Head of caudate nucleus (tissue), 42 donors: ENCODE measurements at regions not wholly inside any gene's neighbourhood (a gene's known extent, or its start where the extent isn't known, plus 50 kb on each side); places are given as distances from the start of the nearest gene placed in this dataset.

Experiments
- DNase-seq, 42 donors: peaks; one replicate each; pipeline versions ENCODE4 v3.0.0 to v3.0.0-alpha.2; 2020 to 2021; ENCODE audit warnings: mixed read lengths in 7 of 42
- intact Hi-C: fragments of 100-400 bp; cut with DNase I; formaldehyde crosslinking; loops from one replicate; pipeline ENCODE4 v1.15.0; 2022

DNA sequence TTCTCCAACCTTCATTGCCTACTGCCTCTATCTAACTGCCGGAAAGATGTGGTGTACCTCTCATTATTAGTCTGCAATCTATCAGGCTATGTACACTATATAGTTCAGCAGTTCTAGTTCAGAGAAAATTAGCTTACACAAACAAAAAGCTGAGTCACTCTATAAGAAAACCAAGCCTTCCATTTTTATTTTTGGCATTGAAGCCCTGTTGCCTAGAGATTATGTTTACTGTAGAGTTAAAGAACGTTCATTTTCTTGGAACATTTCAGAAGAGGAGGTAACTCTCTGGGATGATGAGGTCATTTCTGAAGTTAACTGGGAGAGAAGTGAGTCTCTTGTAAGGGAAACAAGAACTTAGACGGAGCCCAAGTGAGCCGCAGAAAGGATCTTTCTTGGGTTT, 133.5 kb downstream of the FAM124B start:
- DNase-seq: no peak
- intact Hi-C loops: no loop called here

DNA sequence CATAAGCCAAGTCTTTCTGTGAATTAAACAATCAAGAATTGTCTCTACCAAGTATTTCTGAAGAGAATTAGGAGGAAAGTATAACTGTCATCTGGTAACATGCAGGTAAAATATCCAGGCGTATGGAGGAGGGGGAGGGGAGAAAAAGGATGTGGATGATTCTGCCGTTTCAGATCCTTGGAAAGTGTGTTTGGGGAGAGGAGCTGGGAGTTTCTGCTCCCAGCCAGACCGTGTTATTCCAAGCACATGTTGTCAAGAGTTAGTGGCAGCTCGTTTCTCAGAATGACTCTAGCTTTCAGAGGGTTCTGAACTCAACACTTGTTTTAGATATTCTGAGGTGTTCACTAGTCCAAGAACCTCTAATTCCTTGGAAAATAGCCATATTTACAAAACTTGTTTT, 137.6 kb downstream of the FAM124B start:
- DNase-seq: no peak
- intact Hi-C loops: no loop called here

DNA sequence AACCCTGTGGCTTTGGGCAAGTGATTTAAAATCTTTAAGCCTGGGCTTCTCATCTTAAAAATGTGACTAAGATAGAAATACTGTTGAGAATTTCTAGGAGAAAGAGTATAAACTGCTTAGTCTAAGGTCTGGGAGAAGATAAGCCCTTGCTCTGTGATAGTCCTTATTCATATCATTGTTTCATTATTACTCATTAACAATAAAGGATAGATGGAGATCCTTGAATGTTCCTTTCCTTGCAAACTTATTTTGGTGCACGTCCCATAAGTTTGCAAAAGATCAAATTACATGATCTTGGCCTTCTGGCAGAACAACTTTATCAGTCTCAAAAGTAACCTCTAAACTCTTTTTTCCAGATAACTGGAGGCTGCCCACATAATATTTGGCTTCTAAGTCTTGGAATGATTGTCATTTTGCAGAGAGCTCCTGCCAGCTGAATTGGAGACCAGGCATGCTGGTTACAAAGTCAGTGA, 138.3 kb downstream of the FAM124B start:
- intact Hi-C loops: no loop called here

DNA sequence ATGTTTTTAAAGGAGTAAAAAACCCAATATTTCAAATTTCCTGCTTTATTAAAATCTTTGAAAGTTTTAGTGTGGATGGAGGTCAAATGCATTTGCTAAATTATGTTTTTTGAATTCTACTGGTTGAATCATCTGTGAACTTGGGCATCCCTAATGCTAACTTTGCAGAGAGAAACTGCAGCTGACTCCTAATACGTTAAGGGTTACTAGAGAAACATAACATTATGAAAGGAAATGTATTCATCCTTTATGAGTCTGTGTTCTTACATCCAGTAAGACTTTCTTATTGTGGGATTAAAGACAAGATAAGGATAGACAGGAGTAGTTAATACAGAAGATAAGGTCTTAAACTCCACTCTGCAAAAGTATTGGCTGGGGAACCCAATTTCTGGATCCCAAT, 140.6 kb downstream of the FAM124B start:
- intact Hi-C loops: no loop called here
- no peak for DNase-seq

More for the DNA sequence above, 138.3 kb downstream of the FAM124B start:
- no peak for DNase-seq

DNA sequence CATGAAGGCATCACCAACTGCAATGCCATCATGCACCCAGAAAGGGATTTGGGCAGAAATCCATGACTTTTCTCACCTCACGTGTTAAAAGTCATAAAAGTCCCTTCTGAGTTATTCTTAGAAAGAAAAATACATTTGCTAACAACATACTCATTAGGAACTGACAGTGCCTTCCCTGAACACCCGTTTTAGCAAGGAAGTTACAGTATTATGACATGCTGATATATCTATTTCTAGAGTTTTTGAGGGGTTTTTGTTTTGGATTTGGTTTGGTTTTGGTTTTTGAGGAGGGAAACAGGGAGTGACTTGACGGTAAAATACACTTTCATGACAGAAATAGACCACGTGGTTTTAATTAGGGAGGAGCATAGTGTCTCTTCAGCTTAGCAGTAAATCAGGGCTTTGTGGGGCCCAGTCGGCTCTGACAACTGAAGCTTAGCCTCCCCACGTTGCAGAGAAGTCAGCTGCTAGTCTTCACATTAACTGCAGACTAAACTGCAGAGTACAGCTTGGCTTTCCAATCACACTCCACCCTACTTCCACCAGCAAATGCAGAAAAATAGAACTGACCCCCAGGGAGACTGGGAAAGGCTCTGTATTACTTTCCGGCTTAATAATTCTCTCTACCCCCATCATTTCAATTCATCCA, 141.4 kb downstream of the FAM124B start:
- DNase-seq: peak in 3 of 42 donors; percentile 3 to 12 (median 6)

DNA sequence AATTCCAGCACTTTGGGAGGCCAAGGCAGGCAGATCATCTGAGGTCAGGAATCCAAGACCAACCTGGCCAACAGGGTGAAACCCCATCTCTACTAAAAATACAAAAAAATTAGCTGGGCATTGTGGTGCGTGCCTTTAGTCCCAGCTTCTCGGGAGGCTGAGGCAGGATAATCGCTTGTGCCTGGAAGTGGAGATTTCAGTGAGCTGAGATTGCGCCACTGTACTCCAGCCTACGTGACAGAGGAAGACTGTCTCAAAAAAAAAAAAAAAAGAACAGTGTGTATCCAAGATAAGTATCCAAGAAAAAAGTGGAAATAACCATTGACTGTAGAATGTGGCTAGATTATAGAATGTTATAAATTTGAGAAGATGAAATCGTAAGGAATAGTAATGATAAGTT, 142.1 kb downstream of the FAM124B start:
- DNase-seq: no peak
- intact Hi-C loops: no loop called here

More for the DNA sequence above, 141.4 kb downstream of the FAM124B start:
- intact Hi-C loops: no loop called here

DNA sequence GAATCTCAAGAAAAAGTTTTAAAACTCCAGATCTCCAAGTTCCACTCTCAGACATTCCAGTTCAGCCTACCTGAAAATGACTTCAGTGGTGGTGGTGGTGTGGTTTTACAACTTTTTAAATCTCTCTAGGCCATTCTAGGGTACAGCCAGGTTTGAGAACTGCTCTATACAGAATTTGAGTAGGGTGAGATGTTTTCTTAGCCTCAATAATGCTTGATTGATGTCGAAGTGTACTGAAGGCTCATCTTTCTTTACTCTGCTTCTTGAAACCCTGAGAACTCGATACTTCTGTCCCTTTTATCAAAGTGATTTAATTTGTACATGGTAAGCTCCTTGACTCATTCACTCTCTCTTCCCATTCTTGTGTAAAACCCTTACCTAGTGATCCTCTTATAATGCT, 143.8 kb downstream of the FAM124B start:
- intact Hi-C loops: no loop called here
- DNase-seq: no peak

DNA sequence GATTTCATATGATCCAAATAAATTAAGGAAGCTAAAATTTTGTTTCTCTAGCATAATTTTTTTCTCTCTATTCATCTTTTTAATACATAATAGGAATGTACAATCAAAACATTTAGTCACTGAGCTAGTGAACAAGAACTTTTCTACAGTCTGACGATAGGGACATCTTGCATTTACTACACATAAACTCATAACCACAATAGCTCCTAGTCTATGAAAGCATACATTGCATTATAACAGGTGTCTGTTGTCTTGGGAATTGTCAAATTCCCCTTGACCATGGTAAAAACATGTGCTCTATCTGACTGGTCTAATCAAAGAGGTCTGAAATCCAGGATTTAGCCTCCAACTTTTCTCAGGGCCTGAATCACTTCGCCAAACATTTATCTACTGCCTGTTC, 144.8 kb downstream of the FAM124B start:
- no peak for DNase-seq

DNA sequence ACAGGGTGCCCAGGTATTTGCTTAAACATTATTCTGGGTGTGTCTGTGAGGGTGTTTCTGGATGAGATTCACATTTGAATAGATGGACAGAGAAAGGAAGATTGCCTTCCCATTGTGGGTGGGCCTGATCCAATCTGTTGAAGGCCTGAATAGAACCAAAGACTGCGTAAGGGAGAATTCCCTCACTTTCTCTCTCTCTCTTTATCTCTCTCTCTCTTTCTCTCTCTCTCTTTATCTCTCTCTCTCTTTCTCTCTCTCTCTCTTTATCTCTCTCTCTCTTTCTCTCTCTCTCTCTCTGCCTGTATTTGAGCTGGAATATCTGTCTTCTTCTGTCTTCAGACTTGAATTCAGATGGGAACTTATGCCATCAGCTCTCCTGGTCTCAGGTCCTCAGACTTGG, 148.4 kb downstream of the FAM124B start:
- DNase-seq: no peak
- intact Hi-C loops: no loop called here

More for the DNA sequence above, 144.8 kb downstream of the FAM124B start:
- intact Hi-C loops: no loop called here

DNA sequence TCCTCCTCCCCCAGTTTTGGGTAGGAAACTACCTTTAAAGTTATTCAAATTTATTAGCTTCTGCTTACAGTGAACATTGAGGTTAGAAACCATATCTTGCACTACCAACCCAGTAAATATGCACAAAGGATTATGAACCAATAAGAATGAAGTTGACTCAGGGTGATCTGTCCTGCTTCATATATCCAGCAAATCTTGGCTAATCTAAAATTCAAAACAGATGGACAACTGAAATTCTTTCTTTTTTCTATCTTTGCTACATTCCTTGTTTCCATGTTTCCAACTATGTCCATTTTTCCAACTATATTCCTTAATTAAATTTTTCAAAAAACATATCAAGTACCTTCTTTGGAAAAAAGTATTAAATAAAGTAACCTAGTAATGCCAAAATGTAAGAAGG, 149.3 kb downstream of the FAM124B start:
- intact Hi-C loops: no loop called here
- DNase-seq: no peak

DNA sequence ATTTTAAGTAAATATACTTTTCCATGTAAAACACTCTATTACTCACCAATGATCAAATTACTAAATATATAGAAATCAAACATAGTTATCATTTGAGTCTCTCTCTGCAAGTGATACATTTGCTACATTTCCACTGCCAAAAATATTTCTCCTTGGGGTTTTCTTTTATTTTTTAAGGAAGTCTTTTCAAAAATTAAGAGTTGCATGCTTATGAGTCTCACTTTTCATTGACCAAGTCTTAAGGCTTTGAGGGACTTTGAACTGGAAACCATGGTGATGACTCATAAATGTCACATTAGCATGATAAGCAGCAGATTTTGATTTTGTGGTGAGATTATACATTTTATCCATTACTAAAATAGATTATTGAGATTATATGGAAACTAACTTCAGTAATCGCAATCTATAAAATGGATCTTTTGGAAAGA, 152.9 kb downstream of the FAM124B start:
- no peak for DNase-seq
- intact Hi-C loops: no loop called here

DNA sequence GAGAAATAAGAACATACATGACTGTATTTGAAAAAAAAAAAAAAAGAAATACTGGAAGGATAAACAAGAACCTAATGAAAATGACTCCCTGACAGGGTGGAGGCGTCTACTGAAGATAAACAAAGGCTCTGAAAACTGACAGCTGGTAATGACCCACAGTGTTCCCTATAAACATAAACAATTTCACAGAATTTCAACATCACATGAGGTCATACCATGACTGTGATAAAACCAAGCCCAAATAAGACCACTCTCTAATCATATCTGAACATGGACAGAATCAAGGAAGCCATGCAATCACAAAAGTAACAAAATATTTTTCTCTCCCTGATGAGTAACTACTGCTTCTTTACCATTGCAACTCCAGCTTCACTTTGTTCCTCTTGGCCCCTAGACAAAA, 159.3 kb downstream of the FAM124B start:
- DNase-seq: no peak
- intact Hi-C loops: no loop called here

DNA sequence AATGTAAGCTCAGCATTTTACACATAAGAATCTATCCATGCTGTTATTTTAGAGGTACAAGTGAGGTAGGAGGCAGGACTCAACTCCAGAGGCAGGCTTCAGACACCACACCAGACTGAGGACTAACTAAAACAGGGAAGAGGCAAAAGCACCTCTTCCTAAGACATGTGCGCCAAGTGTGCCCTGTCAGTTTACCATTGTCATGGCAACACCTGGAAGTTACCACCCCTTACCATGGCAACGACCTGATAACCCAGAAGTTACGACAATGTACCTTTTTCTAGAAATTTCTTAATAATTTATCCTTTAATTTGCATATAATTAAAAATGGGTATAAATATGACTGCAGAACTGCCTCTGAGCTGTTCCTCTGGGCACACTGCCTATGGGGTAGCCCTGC, 160.1 kb downstream of the FAM124B start:
- no peak for DNase-seq

DNA sequence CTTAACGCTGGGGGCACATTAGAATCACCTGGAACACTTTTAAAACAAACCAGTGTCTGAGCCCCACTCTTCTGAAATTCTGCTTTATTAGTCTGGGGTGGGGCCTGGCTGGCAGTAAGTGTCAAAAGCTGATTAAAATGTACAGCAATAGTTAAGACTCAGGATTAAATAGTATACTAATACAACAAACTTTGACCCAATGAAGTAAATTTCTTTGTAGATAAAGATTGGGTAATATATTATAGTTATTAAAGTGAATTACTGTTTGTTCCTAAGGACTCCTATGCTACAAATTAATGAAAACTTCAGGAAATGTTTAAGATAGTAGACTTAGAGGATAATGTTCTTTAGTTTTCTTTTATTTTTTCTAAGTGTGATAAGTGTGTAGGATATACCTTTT, 160.9 kb downstream of the FAM124B start:
- no peak for DNase-seq
- intact Hi-C loops: no loop called here

More for the DNA sequence above, 160.1 kb downstream of the FAM124B start:
- intact Hi-C loops: no loop called here

DNA sequence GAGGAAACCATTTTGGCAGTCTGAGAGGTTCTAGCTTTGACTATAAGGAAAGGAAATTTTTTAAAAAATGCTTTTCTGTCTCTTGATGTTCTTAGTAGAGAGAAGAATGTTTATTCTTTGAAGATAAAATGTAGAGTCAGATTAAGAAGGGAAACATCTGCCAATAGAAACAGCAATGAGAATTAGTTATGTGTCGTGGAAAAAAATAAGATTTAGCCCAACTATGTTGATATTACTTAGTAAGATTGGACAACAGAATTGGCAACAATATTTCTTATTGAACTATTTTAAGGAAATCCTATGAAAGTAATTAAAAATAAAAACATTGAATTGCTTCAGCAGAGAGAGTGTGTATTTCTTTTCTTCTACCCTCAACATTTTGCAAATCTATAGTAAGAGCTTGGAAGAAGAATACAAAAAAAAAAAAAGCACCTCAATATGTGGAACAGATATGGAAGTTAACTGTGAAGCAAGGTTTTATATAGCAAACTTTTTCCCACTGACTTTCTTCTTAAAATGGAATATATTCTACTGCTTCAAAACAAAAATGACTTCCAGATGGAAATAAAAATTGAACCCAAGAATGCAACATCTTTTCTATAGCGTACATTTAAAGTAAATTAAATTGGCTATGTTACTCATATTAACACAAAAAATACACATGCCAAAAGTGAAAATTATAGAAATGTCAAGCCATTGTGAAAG, 177.9 kb downstream of the FAM124B start:
- intact Hi-C loops: no loop called here
- no peak for DNase-seq

DNA sequence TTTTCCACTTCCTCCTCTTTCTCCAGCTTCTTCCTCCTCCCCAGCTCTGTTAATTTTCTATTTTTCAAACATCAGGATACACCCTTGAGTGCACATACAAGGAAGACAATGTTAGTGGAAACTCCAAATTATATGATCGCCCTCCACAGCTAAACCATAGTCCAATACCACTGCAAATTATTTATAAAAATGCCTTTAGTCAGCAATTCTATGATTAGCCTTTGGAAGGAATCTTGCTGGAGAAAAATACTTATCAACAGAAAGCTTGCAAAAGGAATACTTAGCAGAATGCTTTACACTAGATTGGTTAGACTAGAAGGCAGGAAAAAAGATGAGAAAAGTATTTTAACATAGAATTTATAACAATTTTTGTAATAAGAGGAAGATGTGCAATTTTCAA, 178.9 kb downstream of the FAM124B start:
- DNase-seq: no peak
- intact Hi-C loops: no loop called here

DNA sequence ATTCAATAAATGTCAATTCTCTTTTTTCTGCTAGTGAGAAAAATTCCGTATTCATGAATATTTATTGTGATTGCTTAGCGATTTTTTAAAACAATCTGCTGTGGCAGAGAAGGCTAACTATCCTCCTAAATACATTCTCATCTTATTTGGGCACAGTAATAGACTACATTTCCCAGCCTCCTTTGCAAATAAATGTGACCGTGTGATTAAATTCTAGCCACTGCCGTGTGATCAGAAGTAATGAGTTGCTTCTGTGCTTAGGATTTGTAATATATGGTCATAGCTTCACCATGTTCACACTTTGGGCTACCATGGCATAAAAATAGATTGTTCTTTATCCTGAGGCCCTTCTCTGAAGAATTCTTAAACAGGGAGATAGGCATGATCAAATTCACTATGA, 179.6 kb downstream of the FAM124B start:
- no peak for DNase-seq
- intact Hi-C loops: no loop called here

DNA sequence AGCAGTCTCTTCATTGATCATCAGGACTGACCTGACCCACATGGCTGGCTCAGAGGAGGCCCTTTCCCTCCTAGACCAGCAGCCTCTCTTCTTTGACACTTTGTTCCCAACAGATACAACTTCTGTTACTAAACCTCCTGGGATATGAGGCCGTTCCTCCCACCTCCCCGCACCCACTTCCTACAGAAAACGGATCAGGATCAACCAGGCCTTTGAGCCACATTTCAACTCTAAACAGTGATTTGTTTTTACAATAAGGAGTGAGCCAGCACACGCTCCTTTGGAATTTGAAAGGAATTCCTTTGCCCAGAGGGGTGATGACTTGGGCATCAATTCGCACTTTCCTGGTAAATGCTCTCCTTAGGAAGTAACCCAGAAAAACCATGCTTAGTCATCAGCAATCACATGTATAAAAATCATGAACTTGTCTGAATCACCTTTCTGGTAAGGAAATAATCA, 180.4 kb downstream of the FAM124B start:
- intact Hi-C loops: no loop called here
- no peak for DNase-seq

DNA sequence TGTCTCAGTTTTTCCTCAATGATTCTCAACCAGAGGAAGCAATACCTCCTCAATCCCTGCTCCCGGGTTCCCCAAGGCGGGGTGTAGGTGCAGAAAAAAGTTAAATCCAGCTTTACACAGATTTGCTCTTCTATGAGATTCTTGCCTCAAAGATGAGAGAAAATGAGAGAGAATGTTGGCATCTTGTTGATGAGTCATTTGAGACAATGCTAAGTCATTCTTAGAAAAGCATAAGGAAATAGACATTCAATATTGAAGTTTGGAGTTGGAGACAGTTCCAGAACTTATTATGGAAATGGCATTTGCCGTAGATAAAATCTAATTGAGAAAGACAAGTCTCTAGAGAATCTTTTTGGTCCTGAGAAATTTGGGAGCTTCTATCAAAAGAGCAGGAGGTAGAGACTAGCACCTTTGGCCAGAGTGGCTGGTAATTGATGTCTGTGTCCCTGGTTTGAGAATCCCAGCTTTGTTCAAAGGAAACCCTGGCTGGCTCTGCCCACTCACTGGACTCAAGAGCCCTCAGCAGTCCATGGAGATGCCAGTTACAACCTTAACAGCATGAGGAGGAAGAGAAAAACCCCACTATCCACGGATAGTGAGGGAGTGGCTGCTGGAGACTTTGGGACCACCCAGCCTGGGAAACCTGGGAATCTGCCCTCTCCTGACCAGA, 181.2 kb downstream of the FAM124B start:
- intact Hi-C loops: no loop called here
- no peak for DNase-seq

DNA sequence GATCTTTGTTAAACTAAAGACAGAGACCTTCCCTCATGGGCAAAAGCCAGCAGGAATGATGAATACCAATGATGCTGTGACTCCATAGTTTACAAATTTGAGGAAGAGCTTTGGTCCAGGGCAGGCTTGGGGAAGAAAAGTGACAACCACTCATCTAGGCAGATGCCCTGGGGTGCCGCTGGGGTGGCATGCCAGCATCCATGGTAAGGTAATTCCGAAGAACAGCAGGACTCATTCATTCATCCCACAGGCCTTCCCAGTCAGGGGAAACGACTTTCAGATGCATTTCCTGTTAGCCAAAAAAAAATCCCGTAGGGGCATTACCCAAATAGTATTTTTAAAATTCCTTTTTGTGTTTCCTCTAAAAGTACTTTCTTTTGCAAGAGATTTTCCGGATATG, 180.7 kb upstream of the SERPINE2 start:
- no peak for DNase-seq
- intact Hi-C loops: no loop called here
